SU-DHL-6 (cell line): ENCODE measurements at regions not wholly inside any gene's neighbourhood (a gene's known extent, or its start where the extent isn't known, plus 50 kb on each side); places are given as distances from the start of the nearest gene placed in this dataset.

Experiments
- H2AFZ ChIP-seq: fragments of 200-600 bp; sonication (generic); 2 replicates; pipeline ENCODE4 v1.6.1; 2014; ENCODE audit warnings: low read depth, mild to moderate bottlenecking, moderate library complexity, mixed read lengths, antibody characterized with exemption, low read length; ENCODE audit not compliant: severe bottlenecking
- H3F3A ChIP-seq: fragments of 200-600 bp; shearing (Covaris generic); 2 replicates; pipeline ENCODE4 v1.6.0; 2016; ENCODE audit warnings: antibody characterized with exemption, mild to moderate bottlenecking; ENCODE audit not compliant: insufficient read depth
- H3K27ac ChIP-seq: fragments of 200-600 bp; sonication (generic); 2 replicates; pipeline ENCODE4 v1.5.1; 2016; ENCODE audit warnings: low read depth, mild to moderate bottlenecking, low read length, moderate library complexity, mixed read lengths
- H3K27me3 ChIP-seq: fragments of 200-600 bp; sonication (generic), shearing (Covaris generic); 2 replicates; pipeline ENCODE4 v1.6.0; 2014; ENCODE audit warnings: mild to moderate bottlenecking, low read length
- H3K36me3 ChIP-seq: fragments of 200-600 bp; sonication (generic); 2 replicates; pipeline ENCODE4 v1.6.1; 2014; ENCODE audit warnings: mild to moderate bottlenecking, low read length, mixed read lengths
- H3K4me2 ChIP-seq: fragments of 300-600, 200-600 bp; shearing (Covaris generic), sonication (generic); 2 replicates; pipeline ENCODE4 v1.6.0; 2014; ENCODE audit warnings: low read length, low read depth, mild to moderate bottlenecking; ENCODE audit not compliant: poor library complexity, severe bottlenecking
- H3K4me3 ChIP-seq: fragments of 200-600 bp; sonication (generic); 2 replicates; pipeline ENCODE4 v1.5.1; 2014; ENCODE audit warnings: antibody characterized with exemption, low read length, mild to moderate bottlenecking, mixed read lengths; ENCODE audit not compliant: insufficient read depth, poor library complexity, severe bottlenecking
- H3K79me2 ChIP-seq: fragments of 200-600 bp; sonication (generic); 2 replicates; pipeline ENCODE4 v1.6.1; 2014; ENCODE audit warnings: mild to moderate bottlenecking, low read length, moderate library complexity; ENCODE audit not compliant: insufficient read depth
- H3K9ac ChIP-seq: fragments of 200-600 bp; sonication (generic); 2 replicates; pipeline ENCODE4 v1.7.0; 2014; ENCODE audit warnings: mild to moderate bottlenecking, low read length
- H3K9me2 ChIP-seq: fragments of 200-600 bp; sonication (generic); replicated peaks from 2 replicates; pipeline ENCODE4 v1.6.1; 2014; ENCODE audit warnings: low read length; ENCODE audit not compliant: insufficient read depth
- H3K9me3 ChIP-seq: fragments of 200-600 bp; sonication (generic); 2 replicates; pipeline ENCODE4 v1.6.1; 2014; ENCODE audit warnings: low read length, mixed read lengths; ENCODE audit not compliant: insufficient read depth
- H4K20me1 ChIP-seq: fragments of 200-600 bp; sonication (generic); 2 replicates; pipeline ENCODE4 v1.6.1; 2014; ENCODE audit warnings: low read depth, mild to moderate bottlenecking, antibody characterized with exemption, low read length, moderate library complexity, mixed read lengths
- CTCF ChIP-seq: fragments of 200-600 bp; sonication (generic); IDR thresholded peaks from one replicate; pipeline ENCODE4 v1.5.1; 2017; ENCODE audit warnings: antibody characterized with exemption, mild to moderate bottlenecking, low read length, moderate library complexity; ENCODE audit not compliant: insufficient read depth, poor library complexity, severe bottlenecking
- EZH2phosphoT487 ChIP-seq: fragments of 200-600 bp; sonication (generic), shearing (Covaris generic); conservative IDR thresholded peaks from 2 replicates; pipeline ENCODE4 v1.6.1; 2018; ENCODE audit warnings: mild to moderate bottlenecking, antibody characterized with exemption, low read length, moderate library complexity, mixed read lengths

DNA sequence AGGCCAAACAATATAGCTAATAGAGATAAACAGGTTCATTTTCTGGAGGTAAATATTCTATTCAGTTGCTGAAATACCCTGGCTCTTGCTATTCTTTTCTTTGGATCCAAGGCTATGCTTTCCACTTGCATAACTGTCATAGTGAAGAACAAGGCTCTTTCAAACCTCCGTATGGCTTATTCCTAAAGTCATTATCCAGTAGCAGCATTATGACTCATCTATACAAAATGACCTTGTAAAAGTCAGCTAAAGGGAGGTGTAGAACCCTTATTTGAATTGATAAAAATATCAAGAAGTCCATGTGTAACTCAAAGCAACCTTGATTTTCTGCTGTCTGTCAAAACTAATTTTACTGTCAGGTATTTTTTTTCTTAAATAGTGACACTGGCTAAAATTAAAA, 447.8 kb downstream of the PLK2 start:
- H3K4me2 ChIP-seq = no peak overlapping the region
- no peaks in the 10 kb centered on the region for H3F3A ChIP-seq
- H3K79me2 ChIP-seq = no peaks in the 10 kb centered on the region
- H3K9me2 ChIP-seq = no peaks in the 10 kb centered on the region
- no peak overlapping the region for H3K9ac ChIP-seq
- H4K20me1 ChIP-seq = no peaks in the 10 kb centered on the region
- H3K9me3 ChIP-seq = no peaks in the 10 kb centered on the region
- H3K27ac ChIP-seq = no peak overlapping the region
- no peak overlapping the region for H2AFZ ChIP-seq
- H3K36me3 ChIP-seq = no peaks in the 10 kb centered on the region
- no peak for TF ChIP-seq CTCF
- no peak for TF ChIP-seq EZH2phosphoT487
- H3K4me3 ChIP-seq = no peak overlapping the region
- H3K27me3 ChIP-seq = no peaks in the 10 kb centered on the region

GRCh38 chr5:58011301-58011700, 448.6 kb downstream of the PLK2 start:
- no peaks in the 10 kb centered on the region for H3F3A ChIP-seq
- H4K20me1 ChIP-seq = no peaks in the 10 kb centered on the region
- no peak for TF ChIP-seq EZH2phosphoT487
- TF ChIP-seq CTCF = no peak
- H2AFZ ChIP-seq = no peak overlapping the region
- no peak overlapping the region for H3K9ac ChIP-seq
- H3K27ac ChIP-seq = no peak overlapping the region
- no peak overlapping the region for H3K4me2 ChIP-seq
- no peaks in the 10 kb centered on the region for H3K9me2 ChIP-seq
- no peaks in the 10 kb centered on the region for H3K79me2 ChIP-seq
- H3K9me3 ChIP-seq = no peaks in the 10 kb centered on the region
- H3K27me3 ChIP-seq = no peaks in the 10 kb centered on the region
- no peak overlapping the region for H3K4me3 ChIP-seq
- no peaks in the 10 kb centered on the region for H3K36me3 ChIP-seq

GRCh38 chr5:58009754-58010153, 450.1 kb downstream of the PLK2 start:
- no peak overlapping the region for H3K4me3 ChIP-seq
- H3K27me3 ChIP-seq = no peaks in the 10 kb centered on the region
- H3K27ac ChIP-seq = no peak overlapping the region
- no peaks in the 10 kb centered on the region for H3F3A ChIP-seq
- TF ChIP-seq EZH2phosphoT487 = no peak
- TF ChIP-seq CTCF = no peak
- H2AFZ ChIP-seq = no peak overlapping the region
- H4K20me1 ChIP-seq = no peaks in the 10 kb centered on the region
- H3K9me3 ChIP-seq = no peaks in the 10 kb centered on the region
- H3K9me2 ChIP-seq = no peaks in the 10 kb centered on the region
- H3K79me2 ChIP-seq = no peaks in the 10 kb centered on the region
- H3K9ac ChIP-seq = no peak overlapping the region
- H3K4me2 ChIP-seq = no peak overlapping the region
- no peaks in the 10 kb centered on the region for H3K36me3 ChIP-seq

- no peak overlapping the region for H2AFZ ChIP-seq
- no peak overlapping the region for H3K4me3 ChIP-seq
- no peaks in the 10 kb centered on the region for H3K36me3 ChIP-seq
- H3K9me2 ChIP-seq = no peaks in the 10 kb centered on the region
- TF ChIP-seq EZH2phosphoT487 (no peak), CTCF (no peak)
- no peak overlapping the region for H3K9ac ChIP-seq
- no peaks in the 10 kb centered on the region for H3K9me3 ChIP-seq
- no peak overlapping the region for H3K4me2 ChIP-seq
- H3K27ac ChIP-seq = no peak overlapping the region
- no peaks in the 10 kb centered on the region for H3F3A ChIP-seq
- no peaks in the 10 kb centered on the region for H3K27me3 ChIP-seq
- no peaks in the 10 kb centered on the region for H4K20me1 ChIP-seq
- H3K79me2 ChIP-seq = no peaks in the 10 kb centered on the region
Measured at GRCh38 chr5:58002323-58002722, 457.6 kb downstream of the PLK2 start.
